GM12878 (cell line): ENCODE measurements at regions not wholly inside any gene's neighbourhood (a gene's known extent, or its start where the extent isn't known, plus 50 kb on each side); places are given as distances from the start of the nearest gene placed in this dataset.

Source experiments
- ATAC-seq: fragments of 200-7000 bp; cut with Tn5 transposase; 3 replicates; pipeline ENCODE4 v1.9.1; 2020; ENCODE audit warnings: mild to moderate bottlenecking, moderate library complexity
- BruUV-seq: library from RNA; stranded (reverse); fragments of 400-500 nt; replicated peaks from 2 replicates; lab custom pipeline; 2021; lab: Mats Ljungman, UMichigan
- CTCF ChIA-PET: fragments of 300-600 bp; sonication (Branson Sonifier 250); formaldehyde crosslinking; extraction: SDS; loops from one replicate; lab custom pipeline; 2021; ENCODE audit warnings: inconsistent platforms; lab: Yijun Ruan, JAX
- POLR2A ChIA-PET: fragments of 350-600 bp; formaldehyde crosslinking; extraction: SDS; loops from one replicate; lab custom pipeline; 2021; ENCODE audit warnings: inconsistent platforms; lab: Charles Lee
- RAD21 ChIA-PET: fragments of 300-600 bp; sonication (Branson Sonifier 250); formaldehyde crosslinking; loops from one replicate; lab custom pipeline; 2023; ENCODE audit warnings: antibody characterized with exemption; ENCODE audit not compliant: unreplicated experiment; lab: Charles Lee
- SMC1A ChIA-PET: fragments of 300-600 bp; sonication (Branson Sonifier 250); formaldehyde crosslinking; loops from one replicate; lab custom pipeline; 2023; ENCODE audit not compliant: unreplicated experiment, uncharacterized antibody; lab: Charles Lee
- DNase-seq: peaks from one replicate; pipeline ENCODE4 v3.0.0-alpha.2; 2011; ENCODE audit warnings: low read depth, low spot score
- FAIRE-seq: peaks from 3 replicates; lab custom pipeline; 2011; peaks lifted over from hg19 to GRCh38; lab: Jason Lieb, UNC
- H2AFZ ChIP-seq: 2 replicates; pipeline ENCODE4 v1.6.0; 2011; ENCODE audit warnings: low read depth, low read length, control low read depth; ENCODE audit not compliant: control insufficient read depth
- H3K27ac ChIP-seq: 2 replicates; pipeline ENCODE4 v1.5.1; 2011; ENCODE audit warnings: control low read depth; ENCODE audit not compliant: control insufficient read depth, insufficient read depth
- H3K27me3 ChIP-seq, 2 experiments: replicated peaks in 1 of 2; 2 replicates each; pipeline versions ENCODE4 v1.6.0 to v1.6.1; 2011; ENCODE audit warnings: low read length in 1 of 2; ENCODE audit not compliant: control insufficient read depth in 2 of 2, insufficient read depth in 2 of 2
- H3K36me3 ChIP-seq, 2 experiments: 2 replicates each; pipeline ENCODE4 v1.5.1; 2011; ENCODE audit warnings: low read length in 1 of 2; ENCODE audit not compliant: control insufficient read depth in 2 of 2, insufficient read depth in 2 of 2
- H3K4me1 ChIP-seq: 2 replicates; pipeline ENCODE4 v1.6.1; 2011; ENCODE audit warnings: mild to moderate bottlenecking, low read length, moderate library complexity, mixed read lengths; ENCODE audit not compliant: control insufficient read depth, insufficient read depth
- H3K4me2 ChIP-seq: 2 replicates; pipeline ENCODE4 v1.6.0; 2011; ENCODE audit warnings: control low read depth; ENCODE audit not compliant: control insufficient read depth, insufficient read depth
- H3K4me3 ChIP-seq: fragments of 200-600 bp; sonication (generic); 2 replicates; pipeline ENCODE4 v1.5.1; 2016
- H3K79me2 ChIP-seq: 2 replicates; pipeline ENCODE4 v1.6.0; 2011; ENCODE audit warnings: low read length; ENCODE audit not compliant: control insufficient read depth, insufficient read depth
- H3K9ac ChIP-seq: 2 replicates; pipeline ENCODE4 v1.8.0; 2011; ENCODE audit warnings: low read length, control low read depth, mixed read lengths; ENCODE audit not compliant: control insufficient read depth, insufficient read depth
- H3K9me3 ChIP-seq: replicated peaks from 3 replicates; pipeline ENCODE4 v1.5.1; 2011; ENCODE audit warnings: mild to moderate bottlenecking, low read length; ENCODE audit not compliant: control insufficient read depth, insufficient read depth
- H4K20me1 ChIP-seq: 2 replicates; pipeline ENCODE4 v1.6.0; 2011; ENCODE audit not compliant: control insufficient read depth, insufficient read depth
- NFIC ChIP-seq: IDR thresholded peaks from 2 replicates; pipeline ENCODE4 v1.6.1; 2012; ENCODE audit warnings: low read depth, mild to moderate bottlenecking, inconsistent platforms, low read length, moderate library complexity
- PBX3 ChIP-seq: IDR thresholded peaks from 2 replicates; pipeline ENCODE4 v1.6.1; 2011; ENCODE audit warnings: mild to moderate bottlenecking, low read depth, low read length, moderate library complexity; ENCODE audit not compliant: insufficient replicate concordance
- PKNOX1 ChIP-seq: fragments of 450-650 bp; IDR thresholded peaks from 2 replicates; pipeline ENCODE4 v1.6.1; 2016; ENCODE audit warnings: mild to moderate bottlenecking
- POLR2AphosphoS2 ChIP-seq: IDR thresholded peaks from 2 replicates; pipeline ENCODE4 v1.6.1; 2011; ENCODE audit warnings: low read depth, mild to moderate bottlenecking, low read length, improper control_type of control experiment, moderate library complexity
- RELA ChIP-seq: fragments of 450-650 bp; IDR thresholded peaks from 2 replicates; pipeline ENCODE4 v1.8.0; 2014; ENCODE audit warnings: borderline replicate concordance; ENCODE audit not compliant: partially characterized antibody
- SMAD5 ChIP-seq: IDR thresholded peaks from 2 replicates; pipeline ENCODE4 v1.6.1; 2016; ENCODE audit warnings: antibody characterized with exemption, low read depth
- STAT1 ChIP-seq: fragments of 450-650 bp; conservative IDR thresholded peaks from 2 replicates; pipeline ENCODE4 v1.6.1; 2014; ENCODE audit warnings: antibody characterized with exemption, mild to moderate bottlenecking
- USF2 ChIP-seq: IDR thresholded peaks from 2 replicates; pipeline ENCODE4 v1.6.1; 2011; ENCODE audit warnings: low read depth, low read length, improper control_type of control experiment, borderline replicate concordance
- ZZZ3 ChIP-seq: IDR thresholded peaks from 2 replicates; pipeline ENCODE4 v1.6.1; 2011; ENCODE audit warnings: low read depth; ENCODE audit not compliant: control insufficient read depth, insufficient read length
- WGBS: methylation state at CpG from one replicate; pipeline ENCODE4 v1.1.6; 2016; ENCODE audit warnings: low lambda C conversion rate; ENCODE audit not compliant: insufficient replicate concordance, insufficient coverage; ENCODE audit errors: missing lambda C conversion rate; 5-methylcytosine and 5-hydroxymethylcytosine counted together
- in situ Hi-C: fragments of 300-500 bp; cut with MboI; formaldehyde crosslinking; loops from 9 replicates; pipeline ENCODE4 v1.14.3; 2018; ENCODE audit warnings: mixed read lengths
- intact Hi-C: fragments of 100-400 bp; cut with micrococcal nuclease; formaldehyde crosslinking; loops from one replicate; pipeline ENCODE4 v1.14.2; 2022; ENCODE audit not compliant: unreplicated experiment

GRCh38 chr3:106435899-106436453 lies 567.2 kb upstream of the CBLB start:
- H3K4me1 ChIP-seq = no peaks in the 10 kb centered on the region
- no peak overlapping the region for H3K27ac ChIP-seq
- no peak for FAIRE-seq
- ChIA-PET POLR2A (no interaction called here), SMC1A (no interaction called here), RAD21 (no interaction called here), CTCF (no interaction called here)
- no peak overlapping the region for H2AFZ ChIP-seq
- H3K4me3 ChIP-seq = no peak overlapping the region
- no peaks in the 10 kb centered on the region for H4K20me1 ChIP-seq
- no peak for TF ChIP-seq RELA
- no peaks in the 10 kb centered on the region for H3K36me3 ChIP-seq
- DNase-seq = no peak
- H3K79me2 ChIP-seq = no peaks in the 10 kb centered on the region
- 3% methylated on average over 1 of the region's 1 CpG for WGBS
- H3K9me3 ChIP-seq = no peaks in the 10 kb centered on the region; the same call in 2 of the 3 replicates
- in situ Hi-C loops = no loop called here
- BruUV-seq = no TSS peak
- no peak overlapping the region for H3K9ac ChIP-seq
- no peaks in the 10 kb centered on the region for H3K27me3 ChIP-seq
- no peak for ATAC-seq
- intact Hi-C loops = no loop called here
- H3K4me2 ChIP-seq = no peak overlapping the region

GRCh38 chr3:106438887-106439286 lies 570.1 kb upstream of the CBLB start:
- 100% methylated on average over 1 of the region's 1 CpG for WGBS
- Histone ChIP-seq H2AFZ (no peak overlapping the region), H3K27ac (no peak overlapping the region), H3K9me3 (no peaks in the 10 kb centered on the region), H3K4me2 (no peak overlapping the region), H3K36me3 (no peaks in the 10 kb centered on the region), H3K27me3 (no peaks in the 10 kb centered on the region), H3K4me3 (no peak overlapping the region), H3K4me1 (no peaks in the 10 kb centered on the region), H4K20me1 (no peaks in the 10 kb centered on the region), H3K79me2 (no peaks in the 10 kb centered on the region), H3K9ac (no peak overlapping the region)
- intact Hi-C loops = no loop called here
- ChIA-PET CTCF (interaction anchor here (0.9 to 1.4 kb wide), 2 partner anchors 15 to 48 kb away, joined by 3 read pairs; no protein-coding TSS in a partner anchor), POLR2A (no interaction called here), SMC1A (interaction anchor here (0.6 to 2.2 kb wide), 4 partner anchors 10 to 689 kb away, joined by 3 to 5 read pairs (median 3); no protein-coding TSS in a partner anchor), RAD21 (no interaction called here)
- no TSS peak for BruUV-seq
- FAIRE-seq (no peak), ATAC-seq (no peak), DNase-seq (no peak)
- in situ Hi-C loops = no loop called here
- TF ChIP-seq SMAD5 (no peak), ZZZ3 (no peak), NFIC (no peak), PBX3 (no peak), PKNOX1 (no peak), POLR2AphosphoS2 (no peak), USF2 (no peak), RELA (no peak), STAT1 (no peak)
